Adrenal gland (tissue), 9 donors: ENCODE measurements at regions not wholly inside any gene's neighbourhood (a gene's known extent, or its start where the extent isn't known, plus 50 kb on each side); places are given as distances from the start of the nearest gene placed in this dataset.

Experiments
- DNase-seq, 7 donors: peaks; one replicate each; pipeline ENCODE4 v3.0.0-alpha.2; 2019 to 2020
- H3K27ac ChIP-seq, 5 donors: fragments of 200-600 bp; sonication (generic) in 4 of 5; 1 replicate in 3 of 5; 2 replicates in 2 of 5; pipeline versions ENCODE4 v1.5.1 to v1.8.0; 2016 to 2020; ENCODE audit warnings: mild to moderate bottlenecking in 1 of 5
- H3K27me3 ChIP-seq: fragments of 200-600 bp; 2 replicates; pipeline ENCODE4 v1.8.0; 2021
- H3K36me3 ChIP-seq, 2 donors: fragments of 200-600 bp; replicated peaks in 1 of 2; 1 replicate in 1 of 2; 2 replicates in 1 of 2; pipeline versions ENCODE4 v1.5.1 to v1.8.0; 2018 to 2022
- H3K4me1 ChIP-seq, 2 donors: fragments of 200-600 bp; replicated peaks in 1 of 2; 1 replicate in 1 of 2; 2 replicates in 1 of 2; pipeline versions ENCODE4 v1.5.1 to v1.8.0; 2018 to 2021
- H3K4me3 ChIP-seq, 4 donors: fragments of 200-600 bp; sonication (generic) in 3 of 4; one replicate each; pipeline ENCODE4 v1.5.1; 2016 to 2018
- H3K9me3 ChIP-seq, 3 donors: fragments of 200-600 bp; sonication (generic) in 1 of 3; replicated peaks in 1 of 3; 1 replicate in 2 of 3; 2 replicates in 1 of 3; pipeline versions ENCODE4 v1.5.1 to v1.8.0; 2016 to 2021
- CTCF ChIP-seq, 6 experiments: fragments of 450-650 bp in 4 of 6; fragments of 200-600 bp in 2 of 6; sonication (generic) in 1 of 6; IDR thresholded peaks; 1 replicate in 5 of 6; 2 replicates in 1 of 6; pipeline versions ENCODE4 v1.5.1 to v1.8.0; 2016 to 2021; ENCODE audit warnings: antibody characterized with exemption in 6 of 6, mild to moderate bottlenecking in 2 of 6, moderate library complexity in 1 of 6
- POLR2A ChIP-seq, 2 donors: fragments of 450-650 bp; IDR thresholded peaks; one replicate each; pipeline ENCODE4 v1.6.1; 2017; ENCODE audit warnings: antibody characterized with exemption in 2 of 2, mild to moderate bottlenecking in 2 of 2, moderate library complexity in 1 of 2
- WGBS, 4 donors: extraction: QIAGEN DNeasy Blood & Tissue Kit in 2 of 4; methylation state at CpG; one replicate each; pipeline versions ENCODE4 v1.1.5 to v1.1.7; 2013 to 2017; 5-methylcytosine and 5-hydroxymethylcytosine counted together
- intact Hi-C, 2 donors: fragments of 100-400 bp; cut with DNase I; formaldehyde crosslinking; loops; one replicate each; pipeline versions ENCODE4 v1.14.1 to v1.15.0; 2022 to 2023
- donor health status: healthy with polysubstance abuse.
- donor health status: Bipolar disorder and iron deficiency.
- donor health status: DM: yes; HTN: yes; CAD: no.
- donor health status: DM: no; HTN: no; CAD: no.
- donor health status: DM: no; HTN: no; CAD: no.

- DNase-seq, result no peak
- TF ChIP-seq POLR2A (IDR thresholded peaks at IDR 0.05) (no peak), CTCF (IDR thresholded peaks at IDR 0.05) (no peak)
- Histone ChIP-seq H3K4me3 (no peak overlapping the region), H3K36me3 (no peaks in the 10 kb centered on the region), H3K27ac (no peak overlapping the region), H3K9me3 (no peaks in the 10 kb centered on the region), H3K4me1 (no peaks in the 10 kb centered on the region), H3K27me3 (no peaks in the 10 kb centered on the region)
- 65 to 84% (median 71%) methylated on average over 9 of the region's 9 CpGs for WGBS, 4 donors
- intact Hi-C loops, result no loop called here
Measured at GRCh38 chr12:97260786-97261185, 201.8 kb upstream of the RMST start.

GRCh38 chr12:97267166-97267565 lies 195.4 kb upstream of the RMST start:
- intact Hi-C loops, result no loop called here

GRCh38 chr12:97267594-97268202 lies 194.9 kb upstream of the RMST start:
- no peaks in the 10 kb centered on the region for H3K9me3 ChIP-seq
- H3K27ac ChIP-seq, result no peak overlapping the region
- H3K4me3 ChIP-seq, result no peak overlapping the region
- no peaks in the 10 kb centered on the region for H3K27me3 ChIP-seq
- H3K36me3 ChIP-seq, result no peaks in the 10 kb centered on the region
- DNase-seq, result no peak
- intact Hi-C loops, result no loop called here
- no peaks in the 10 kb centered on the region for H3K4me1 ChIP-seq
- TF ChIP-seq POLR2A (IDR thresholded peaks at IDR 0.05), result no peak
- TF ChIP-seq CTCF (IDR thresholded peaks at IDR 0.05), result no peak
- 28 to 39% (median 36%) methylated on average over 3 of the region's 3 CpGs for WGBS, 4 donors

More at GRCh38 chr12:97267166-97267565, 195.4 kb upstream of the RMST start:
- Histone ChIP-seq H3K27me3 (no peaks in the 10 kb centered on the region), H3K4me3 (no peak overlapping the region), H3K4me1 (no peaks in the 10 kb centered on the region), H3K36me3 (no peaks in the 10 kb centered on the region), H3K27ac (no peak overlapping the region), H3K9me3 (no peaks in the 10 kb centered on the region)
- TF ChIP-seq POLR2A (IDR thresholded peaks at IDR 0.05) (no peak), CTCF (IDR thresholded peaks at IDR 0.05) (no peak)
- no peak for DNase-seq

GRCh38 chr12:97272471-97272870 lies 190.1 kb upstream of the RMST start:
- no peak for DNase-seq
- intact Hi-C loops, result no loop called here

More at GRCh38 chr12:97272471-97272870, 190.1 kb upstream of the RMST start:
- Histone ChIP-seq H3K36me3 (no peaks in the 10 kb centered on the region), H3K27me3 (no peaks in the 10 kb centered on the region), H3K9me3 (no peaks in the 10 kb centered on the region), H3K27ac (no peak overlapping the region), H3K4me1 (no peaks in the 10 kb centered on the region), H3K4me3 (no peak overlapping the region)
- TF ChIP-seq POLR2A (IDR thresholded peaks at IDR 0.05), result no peak
- no peak for TF ChIP-seq CTCF (IDR thresholded peaks at IDR 0.05)
